ENCODE measurements at regions not wholly inside any gene's neighbourhood (a gene's known extent, or its start where the extent isn't known, plus 50 kb on each side); places are given as distances from the start of the nearest gene placed in this dataset.

- ChIA-PET SMC1A (ENCODE audit: uncharacterized antibody, unreplicated experiment) (no interaction called here), POLR2A (no interaction called here), CTCF (no interaction called here), RAD21 (ENCODE audit: unreplicated experiment) (no interaction called here)
- no peaks in the 10 kb centered on the region for H3K27me3 ChIP-seq (replicated peaks in 1 of 2; ENCODE audit: control insufficient read depth in 2 of 2, insufficient read depth in 2 of 2, low read length in 1 of 2)
- H3K36me3 ChIP-seq (ENCODE audit: control insufficient read depth in 2 of 2, insufficient read depth in 2 of 2, low read length in 1 of 2) = no peaks in the 10 kb centered on the region
- H3K27ac ChIP-seq (ENCODE audit: control insufficient read depth, insufficient read depth) = no peak overlapping the region
- H3K4me1 ChIP-seq (ENCODE audit: control insufficient read depth, insufficient read depth, low read length) = no peaks in the 10 kb centered on the region
- H2AFZ ChIP-seq (ENCODE audit: control insufficient read depth, low read depth, low read length) = no peak overlapping the region
- intact Hi-C loops (cut with micrococcal nuclease; ENCODE audit: unreplicated experiment) (no loop called here), in situ Hi-C loops (cut with MboI) (no loop called here)
- 0% methylated on average over 3 of the region's 3 CpGs for WGBS (ENCODE audit: insufficient coverage, insufficient replicate concordance, low lambda C conversion rate, missing lambda C conversion rate)
- H3K9ac ChIP-seq (ENCODE audit: control insufficient read depth, insufficient read depth, low read length) = no peak overlapping the region
- DNase-seq (ENCODE audit: low read depth, low spot score) (no peak), ATAC-seq (no peak), FAIRE-seq (no peak)
- no peaks in the 10 kb centered on the region for H3K9me3 ChIP-seq (replicated peaks; ENCODE audit: control insufficient read depth, insufficient read depth, low read length)
- H3K4me3 ChIP-seq = no peak overlapping the region
- no peaks in the 10 kb centered on the region for H3K79me2 ChIP-seq (ENCODE audit: control insufficient read depth, insufficient read depth, low read length)
- H3K4me2 ChIP-seq (ENCODE audit: control insufficient read depth, insufficient read depth) = no peak overlapping the region
- no peaks in the 10 kb centered on the region for H4K20me1 ChIP-seq (ENCODE audit: control insufficient read depth, insufficient read depth)
- no TSS peak for BruUV-seq (replicated peaks)
- TF ChIP-seq NFXL1 (IDR thresholded peaks at IDR 0.05; ENCODE audit: borderline replicate concordance) (no peak), TBL1XR1 (IDR thresholded peaks at IDR 0.05; ENCODE audit: low read depth, low read length) (no peak), TCF3 (IDR thresholded peaks at IDR 0.05; ENCODE audit: borderline replicate concordance, insufficient read depth, low read depth, low read length) (no peak), NFIC (IDR thresholded peaks at IDR 0.05; ENCODE audit: low read depth, low read length) (no peak), USF1 (IDR thresholded peaks at IDR 0.05; ENCODE audit: borderline replicate concordance, extremely low read length, insufficient read depth, low read depth, low read length) (no peak), PAX8 (IDR thresholded peaks at IDR 0.05) (no peak), REST (IDR thresholded peaks at IDR 0.05; ENCODE audit: low read depth, low read length) (no peak), SUZ12 (IDR thresholded peaks at IDR 0.05; ENCODE audit: unreplicated experiment) (no peak), SRF (IDR thresholded peaks at IDR 0.05; ENCODE audit: low read depth in 2 of 2, low read length in 2 of 2) (no peak), IRF5 (IDR thresholded peaks at IDR 0.05; ENCODE audit: borderline replicate concordance) (no peak), CUX1 (IDR thresholded peaks at IDR 0.05; ENCODE audit: insufficient replicate concordance, low read depth, low read length) (no peak), FOXM1 (IDR thresholded peaks at IDR 0.05; ENCODE audit: low read depth, low read length) (no peak)
These were observed 160.9 kb upstream of the TOX3 start for GRCh38 chr16:52707676-52708337.

All from GM12878 (cell line).